GM21515 (cell line): ENCODE measurements at regions not wholly inside any gene's neighbourhood (a gene's known extent, or its start where the extent isn't known, plus 50 kb on each side); places are given as distances from the start of the nearest gene placed in this dataset.

ENCODE experiments used
- ATAC-seq: cut with Tn5 transposase; IDR thresholded peaks from one replicate; pipeline ENCODE4 v1.9.1; 2021; ENCODE audit not compliant: unreplicated experiment

GRCh38 chr1:163406772-163407171 is 85.0 kb downstream of the NUF2 start:
- ATAC-seq: no peak

GRCh38 chr1:163408262-163408661 is 86.5 kb downstream of the NUF2 start:
- no peak for ATAC-seq

GRCh38 chr1:163410073-163410999 is 88.6 kb downstream of the NUF2 start:
- no peak for ATAC-seq

GRCh38 chr1:163412221-163412620 is 90.5 kb downstream of the NUF2 start:
- ATAC-seq: no peak

- peak; percentile 92 for ATAC-seq
These were observed 93.0 kb downstream of the NUF2 start for GRCh38 chr1:163414778-163415177.

DNA sequence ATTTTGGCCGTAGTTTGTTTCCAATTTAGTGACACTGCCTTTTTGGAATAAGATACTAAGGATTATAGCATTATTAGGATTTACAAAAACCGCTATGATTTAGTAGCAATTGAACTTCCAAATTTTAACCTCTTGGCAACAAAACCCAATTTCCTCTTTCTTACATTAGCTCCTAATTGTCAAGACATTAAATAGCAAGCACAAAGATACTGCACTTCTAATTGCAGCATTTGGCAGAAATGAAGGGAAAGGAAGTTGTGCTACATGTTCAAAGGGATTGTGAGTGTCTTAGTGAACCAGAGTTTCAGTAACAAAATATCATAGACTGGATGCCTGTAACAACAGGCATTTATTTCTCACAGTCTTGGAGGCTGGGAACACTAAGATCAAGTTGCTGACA is 99.9 kb downstream of the NUF2 start:
- ATAC-seq: no peak

GRCh38 chr1:163422738-163423404 is 101.1 kb downstream of the NUF2 start:
- ATAC-seq: no peak

DNA sequence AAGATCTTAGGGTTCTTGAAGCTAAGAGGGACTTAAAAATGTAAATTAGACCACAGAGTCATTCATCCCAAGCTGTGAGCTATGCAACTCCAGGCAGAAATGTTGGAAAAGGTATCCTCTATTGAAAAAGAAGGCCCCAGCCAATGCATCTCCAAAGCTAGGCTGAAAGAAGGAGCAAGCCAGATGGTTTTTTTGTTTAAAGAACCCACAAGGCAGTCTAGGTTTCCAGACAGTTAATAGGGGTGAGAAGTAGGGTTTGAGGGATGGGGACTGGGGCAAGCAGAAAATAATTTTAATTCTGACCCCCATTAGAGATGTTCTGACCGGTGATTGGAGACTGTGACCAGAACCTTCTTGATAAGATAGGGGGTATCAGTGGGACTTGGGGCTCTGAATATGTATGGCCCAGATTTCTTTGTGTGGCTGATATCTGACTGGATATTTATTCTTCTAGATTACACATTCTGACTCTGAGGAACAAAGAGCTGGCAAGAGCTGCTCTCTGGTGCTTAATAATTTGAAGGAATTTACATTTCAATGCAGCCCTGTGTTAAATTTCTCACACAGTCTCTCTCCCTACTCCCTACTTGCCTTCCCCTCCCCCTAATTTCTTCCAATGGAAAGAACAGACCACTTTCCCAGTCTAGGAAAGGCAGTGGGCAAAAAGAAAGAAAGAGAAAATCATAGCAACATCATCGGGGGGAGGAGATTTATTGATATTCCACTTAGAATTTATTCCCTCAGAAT is 104.9 kb downstream of the NUF2 start:
- no peak for ATAC-seq

- ATAC-seq: no peak
These were observed 105.5 kb downstream of the NUF2 start for GRCh38 chr1:163427279-163427678.

GRCh38 chr1:163436140-163436812 is 114.5 kb downstream of the NUF2 start:
- ATAC-seq: no peak

DNA sequence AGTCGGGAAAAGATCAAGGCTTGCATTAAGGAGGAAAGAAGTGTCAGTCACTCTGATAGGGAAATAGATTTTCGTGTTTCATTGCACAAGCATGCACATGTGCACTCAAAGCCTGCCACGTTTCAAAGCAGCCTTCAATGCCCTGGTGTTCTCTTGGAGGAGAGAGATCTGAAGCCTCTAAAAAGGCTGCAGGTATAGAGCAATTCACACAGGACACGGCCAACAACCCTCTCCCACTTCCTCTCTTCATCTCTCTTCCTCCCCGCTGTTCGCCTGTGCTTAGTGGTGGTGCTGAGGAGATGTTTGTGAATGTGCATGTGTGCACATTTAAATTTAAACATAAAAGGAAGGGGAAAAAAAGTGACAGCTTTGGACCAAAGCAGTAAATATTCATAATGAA is 117.7 kb downstream of the NUF2 start:
- no peak for ATAC-seq

DNA sequence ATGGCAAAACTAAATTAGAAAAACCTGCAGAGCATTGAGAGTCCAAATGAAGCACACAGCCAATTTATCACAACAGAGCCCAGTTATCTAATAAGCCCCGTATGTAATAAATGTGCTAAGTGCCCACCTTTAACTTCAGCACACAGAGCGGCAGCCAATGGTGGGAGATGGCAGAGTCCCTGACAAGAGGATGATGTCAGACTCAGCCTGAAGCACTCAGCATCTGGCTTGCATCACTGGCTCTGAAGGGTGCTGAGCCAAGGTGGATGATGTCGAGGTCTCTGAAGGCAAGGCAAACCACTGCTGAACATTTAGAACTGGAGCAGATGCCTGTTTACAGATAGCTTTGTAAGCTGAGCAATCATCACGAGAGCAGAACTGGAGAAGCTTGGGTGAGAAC is 118.3 kb downstream of the NUF2 start:
- ATAC-seq: no peak

- no peak for ATAC-seq
These were observed 120.6 kb downstream of the NUF2 start for GRCh38 chr1:163442231-163442879.

DNA sequence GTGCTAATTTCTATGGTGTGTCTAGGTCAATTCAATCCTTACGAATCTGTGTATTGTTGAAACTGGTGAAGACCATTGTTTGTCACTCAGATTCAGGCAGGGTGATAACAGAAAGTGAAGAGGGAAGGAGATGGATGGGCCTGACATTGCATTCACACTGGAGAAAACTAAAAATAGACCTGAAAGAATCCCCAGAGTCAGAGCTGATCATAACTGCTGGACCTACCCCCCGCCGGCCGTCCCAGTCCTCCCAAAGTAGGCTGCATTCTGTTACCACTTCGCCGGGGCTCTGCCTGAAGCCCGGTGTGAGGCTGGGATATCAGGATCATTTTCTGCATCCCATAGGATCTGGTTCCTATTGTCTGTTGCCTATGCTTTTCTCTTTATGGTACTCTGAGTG is 121.1 kb downstream of the NUF2 start:
- no peak for ATAC-seq

GRCh38 chr1:163443863-163444262 is 122.1 kb downstream of the NUF2 start:
- ATAC-seq: no peak

DNA sequence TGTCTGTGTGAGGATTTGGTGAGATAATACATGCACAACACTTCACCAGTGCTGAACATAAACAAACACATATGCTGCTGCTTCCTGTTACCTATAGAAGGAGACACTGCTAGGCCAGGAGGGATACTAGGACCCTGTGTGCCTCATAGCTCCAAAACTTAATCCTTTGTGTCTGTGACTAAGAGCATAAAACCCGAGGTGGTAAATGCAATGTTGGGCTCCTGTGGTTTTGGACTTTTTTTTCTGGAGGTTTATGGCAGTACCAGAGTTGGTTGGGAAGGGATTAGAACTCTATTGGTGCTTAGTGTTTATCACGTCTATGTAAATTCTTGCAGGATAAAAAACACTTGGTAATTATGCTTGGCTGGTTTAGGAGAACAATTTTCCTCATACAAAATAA is 122.9 kb downstream of the NUF2 start:
- no peak for ATAC-seq

DNA sequence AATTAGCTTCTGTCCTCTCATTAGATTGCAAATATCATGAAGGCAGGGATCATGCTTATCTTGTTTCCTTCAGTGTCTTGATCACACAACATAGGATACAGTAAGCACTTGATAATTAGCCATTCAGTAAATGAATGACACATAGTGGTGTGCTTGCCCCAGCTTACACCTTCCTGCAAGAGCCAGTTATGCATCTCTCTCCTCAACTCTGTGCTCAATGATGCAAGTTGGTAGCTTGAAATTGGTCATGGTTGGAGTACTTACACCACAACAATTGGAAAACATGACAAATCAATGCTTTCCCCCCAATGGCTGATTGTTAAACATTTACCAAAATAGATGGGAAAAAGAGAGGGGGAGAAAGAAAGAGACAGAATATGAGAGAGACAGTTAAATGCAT is 129.2 kb downstream of the NUF2 start:
- no peak for ATAC-seq

- no peak for ATAC-seq
These were observed 137.8 kb downstream of the NUF2 start for GRCh38 chr1:163459539-163459938.

GRCh38 chr1:163467289-163467688 is 145.5 kb downstream of the NUF2 start:
- no peak for ATAC-seq

- ATAC-seq: no peak
These were observed 150.3 kb downstream of the NUF2 start for GRCh38 chr1:163471779-163472650.
